NCI-H2196 (cell line): ENCODE measurements at regions not wholly inside any gene's neighbourhood (a gene's known extent, or its start where the extent isn't known, plus 50 kb on each side); places are given as distances from the start of the nearest gene placed in this dataset.
"Not testable (repeated sequence)": the region's sequence is repeated elsewhere in the genome, so short reads cannot be mapped to it uniquely, and the experiment has no call there.

Experiments used
- DNase-seq: peaks from one replicate; lab custom pipeline; 2025; ENCODE audit not compliant: unreplicated experiment; lab: John Stamatoyannopoulos, UW

- peak; percentile 65 for DNase-seq
Measured at GRCh38 chr18:59848002-59848401, 51.8 kb upstream of the PMAIP1 start.

DNA sequence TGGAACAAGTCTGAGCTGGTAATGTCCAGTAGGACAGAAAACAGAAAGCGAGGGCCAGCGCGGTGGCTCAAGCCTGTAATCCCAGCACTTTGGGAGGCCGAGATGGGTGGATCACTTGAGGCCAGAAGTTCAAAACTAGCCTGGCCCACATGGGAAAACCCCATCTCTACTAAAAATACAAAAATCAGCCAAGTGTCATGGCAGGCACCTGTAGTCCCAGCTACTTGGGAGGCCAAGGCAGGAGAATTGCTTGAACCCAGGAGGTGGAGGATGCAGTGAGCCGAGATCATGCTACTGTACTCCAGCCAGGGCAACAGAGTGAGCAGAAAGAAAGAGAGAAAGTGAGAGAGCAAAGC lies 52.3 kb upstream of the PMAIP1 start:
- not testable (repeated sequence) for DNase-seq

- DNase-seq, result peak; percentile 13
Measured at GRCh38 chr18:59846814-59847490, 52.8 kb upstream of the PMAIP1 start.

DNA sequence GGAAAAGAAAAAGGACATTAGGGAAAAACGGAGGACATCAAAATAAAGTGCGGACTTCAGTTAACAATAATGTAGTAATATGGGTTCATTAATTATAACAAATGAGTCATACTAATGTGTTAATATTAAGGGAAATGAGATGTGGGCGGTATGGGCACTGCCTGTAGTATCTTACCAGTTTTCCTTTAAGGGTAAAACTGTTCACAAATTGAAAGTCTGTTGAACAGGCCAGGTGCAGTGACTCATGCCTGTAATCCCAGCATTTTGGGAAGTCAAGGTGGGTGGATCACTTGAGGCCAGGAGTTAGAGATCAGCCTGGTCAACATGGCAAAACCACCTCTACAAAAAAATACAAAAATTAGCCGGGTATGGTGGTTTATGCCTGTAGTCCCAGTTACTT lies 56.8 kb upstream of the PMAIP1 start:
- no peak for DNase-seq

DNA sequence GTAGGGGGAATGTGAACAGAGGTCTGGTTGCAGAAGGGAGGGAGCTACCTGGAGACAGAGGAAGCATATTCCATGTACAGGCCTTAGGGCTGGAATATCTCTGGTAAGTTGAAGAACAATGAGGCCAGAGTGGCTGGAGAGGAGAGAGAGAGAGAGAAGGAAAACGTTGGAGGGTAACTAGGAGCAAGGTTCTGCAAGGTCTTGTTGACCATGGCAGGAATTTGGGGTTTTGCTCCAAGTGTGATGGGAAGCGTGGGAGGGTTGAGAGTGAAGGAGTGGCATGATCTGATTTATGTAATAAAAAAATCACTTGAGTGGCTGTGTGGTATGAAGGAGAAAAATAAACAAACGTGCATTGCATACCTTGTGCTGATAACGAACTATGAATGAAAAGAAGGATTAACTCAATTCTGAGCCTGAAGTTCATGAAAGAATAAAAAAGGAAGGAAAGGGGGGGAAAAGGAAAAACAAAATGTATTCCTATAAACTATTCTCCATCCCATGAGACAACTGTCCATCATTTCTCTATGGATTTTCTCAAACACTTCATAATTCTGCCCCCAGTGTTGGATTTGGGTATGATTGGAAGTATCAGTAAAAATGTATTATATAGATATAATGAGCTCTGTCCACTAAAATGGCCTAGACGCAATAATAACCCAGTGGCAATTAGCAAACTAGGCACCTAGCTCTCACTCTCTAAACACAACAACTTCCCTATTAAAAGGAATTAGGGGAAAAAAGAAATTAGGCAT lies 59.7 kb upstream of the PMAIP1 start:
- no peak for DNase-seq

DNA sequence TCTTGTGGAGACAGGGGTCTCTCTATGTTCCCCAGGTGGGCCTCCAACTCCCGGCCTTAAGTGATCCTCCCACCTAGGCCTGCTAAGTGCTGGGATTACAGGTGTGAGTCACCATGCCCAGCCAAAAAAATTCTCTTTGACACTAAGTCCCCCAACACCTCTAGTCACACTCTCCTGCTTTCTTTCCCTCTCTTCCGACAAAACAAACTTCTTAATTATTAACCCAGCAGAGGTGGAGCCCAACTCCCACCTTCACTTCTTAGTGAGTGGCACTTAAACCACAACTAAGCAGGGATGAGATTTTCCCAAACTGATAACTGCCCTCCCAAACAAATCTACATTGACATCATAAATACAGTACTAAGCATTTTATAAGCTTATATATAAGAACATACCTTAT lies 60.5 kb upstream of the PMAIP1 start:
- no peak for DNase-seq

DNA sequence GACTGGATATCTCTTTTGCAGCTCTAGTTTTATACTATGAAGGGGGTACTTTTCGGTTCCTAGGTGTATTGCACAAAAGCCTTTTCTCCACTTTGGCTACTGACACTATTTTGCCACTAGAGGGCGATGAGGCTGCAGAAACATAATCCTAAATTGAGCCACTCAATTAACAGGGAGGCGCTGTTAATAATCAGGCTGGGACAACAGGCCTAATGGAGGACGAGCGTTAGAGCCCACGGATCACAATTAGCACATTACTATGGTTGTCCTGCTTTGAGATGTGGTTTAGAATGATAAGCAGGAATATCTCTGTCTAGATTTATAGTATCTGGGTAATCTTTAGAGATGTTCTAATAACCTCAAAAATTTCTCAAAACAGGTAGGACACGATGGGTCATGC lies 62.2 kb upstream of the PMAIP1 start:
- DNase-seq, result peak; percentile 79

GRCh38 chr18:59835605-59836379 lies 64.0 kb upstream of the PMAIP1 start:
- DNase-seq, result no peak

- DNase-seq, result no peak
Measured at GRCh38 chr18:59834267-59834666, 65.5 kb upstream of the PMAIP1 start.

GRCh38 chr18:59833785-59834184 lies 66.0 kb upstream of the PMAIP1 start:
- DNase-seq, result no peak

GRCh38 chr18:59823596-59824195 lies 76.1 kb upstream of the PMAIP1 start:
- peak; percentile 83 for DNase-seq

- no peak for DNase-seq
Measured at GRCh38 chr18:59822612-59823550, 76.9 kb upstream of the PMAIP1 start.

GRCh38 chr18:59821983-59822382 lies 77.8 kb upstream of the PMAIP1 start:
- DNase-seq, result no peak

GRCh38 chr18:59820663-59821062 lies 79.1 kb upstream of the PMAIP1 start:
- no peak for DNase-seq

GRCh38 chr18:59818769-59819168 lies 81.0 kb upstream of the PMAIP1 start:
- no peak for DNase-seq

DNA sequence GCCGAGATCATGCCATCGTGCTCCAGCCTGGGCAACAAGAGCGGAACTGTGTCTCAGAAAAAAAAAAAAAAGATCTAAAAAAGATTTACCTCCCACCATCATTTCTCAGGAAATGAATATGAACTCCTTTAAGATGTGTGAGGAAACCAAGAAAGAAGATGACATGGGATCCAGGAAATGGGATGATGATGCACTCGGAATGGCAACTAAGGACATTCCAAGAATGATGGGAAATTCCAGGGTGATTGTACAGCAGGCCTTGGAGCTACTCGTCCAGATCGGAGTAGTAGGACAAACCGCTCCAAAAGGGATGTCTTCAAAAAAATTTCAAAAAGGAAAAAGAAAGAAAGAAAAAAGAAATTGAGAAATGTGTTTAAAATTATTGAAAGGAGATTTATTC lies 84.9 kb upstream of the PMAIP1 start:
- no peak for DNase-seq

- DNase-seq, result no peak
Measured at GRCh38 chr18:59813942-59814341, 85.9 kb upstream of the PMAIP1 start.

GRCh38 chr18:59810735-59811520 lies 88.9 kb upstream of the PMAIP1 start:
- DNase-seq, result no peak

GRCh38 chr18:59810183-59810582 lies 89.6 kb upstream of the PMAIP1 start:
- no peak for DNase-seq

DNA sequence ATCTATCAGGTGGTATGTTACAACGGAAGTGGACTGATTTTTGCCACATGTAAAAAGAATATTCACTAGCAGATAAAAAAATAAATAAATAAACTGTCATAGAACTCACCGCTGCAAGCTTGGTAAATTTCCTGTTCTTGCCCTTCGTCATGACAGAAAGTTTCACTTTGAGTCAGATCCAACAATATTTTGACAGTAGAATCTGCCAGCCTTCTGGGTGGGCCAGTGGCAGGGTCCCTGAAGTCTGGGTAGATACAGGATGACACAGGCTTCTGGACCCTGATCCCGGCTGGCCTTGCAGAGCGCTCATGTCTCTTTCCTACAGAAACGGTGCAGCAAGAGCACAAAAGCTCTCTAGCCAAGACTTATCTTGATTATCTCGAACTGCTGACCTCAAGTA lies 97.8 kb upstream of the PMAIP1 start:
- no peak for DNase-seq
